MM.1S (cell line): ENCODE measurements at regions not wholly inside any gene's neighbourhood (a gene's known extent, or its start where the extent isn't known, plus 50 kb on each side); places are given as distances from the start of the nearest gene placed in this dataset.

Experiments
- CTCF ChIP-seq: fragments of 300-600 bp; sonication (generic); IDR thresholded peaks from 2 replicates; pipeline ENCODE4 v1.5.1; 2016; ENCODE audit warnings: antibody characterized with exemption, low read length, mixed read lengths
- EZH2 ChIP-seq: fragments of 300-600 bp; sonication (generic); optimal IDR thresholded peaks from 2 replicates; pipeline ENCODE3; 2017; ENCODE audit warnings: low read depth, mild to moderate bottlenecking, antibody characterized with exemption, low read length, mixed read lengths
- EZH2phosphoT487 ChIP-seq: fragments of 300-600 bp; sonication (generic); IDR thresholded peaks from 2 replicates; pipeline ENCODE4 v1.6.1; 2018; ENCODE audit warnings: antibody characterized with exemption, low read length

GRCh38 chr13:104086759-104087158 is 1020.5 kb upstream of the SLC10A2 start:
- TF ChIP-seq CTCF (no peak), EZH2 (no peak), EZH2phosphoT487 (no peak)
